ENCODE measurements at regions not wholly inside any gene's neighbourhood (a gene's known extent, or its start where the extent isn't known, plus 50 kb on each side); places are given as distances from the start of the nearest gene placed in this dataset.

DNA sequence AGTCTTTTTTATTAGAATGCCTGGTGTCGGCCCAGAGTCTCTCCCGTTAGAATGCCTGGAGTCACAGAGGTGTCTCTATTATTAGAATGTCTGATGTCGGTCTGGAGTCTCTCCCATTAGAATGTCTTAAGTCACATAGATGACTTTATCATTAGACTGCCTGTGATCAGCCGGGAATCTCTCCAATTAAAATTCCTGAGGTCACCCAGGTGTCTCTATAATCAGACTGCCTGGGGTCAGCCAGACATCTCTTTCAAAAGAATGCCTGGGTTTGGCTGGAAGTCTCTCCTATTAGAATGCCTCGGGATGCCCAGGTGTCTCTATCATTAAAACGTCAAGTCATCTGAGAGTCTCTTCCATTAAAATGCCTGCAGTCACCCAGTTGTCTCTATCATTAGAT lies 1493.9 kb downstream of the UQCRFS1 start (continued):
- no peak for TF ChIP-seq ZNF384 (IDR thresholded peaks at IDR 0.05; ENCODE audit: borderline replicate concordance, low read depth, low read length)
- TF ChIP-seq RBBP5 (conservative IDR thresholded peaks at IDR 0.05), result no peak
- TF ChIP-seq ZNF24 (IDR thresholded peaks at IDR 0.05), result no peak
- no peak for TF ChIP-seq STAT3 (IDR thresholded peaks at IDR 0.05; ENCODE audit: low read depth, low read length)
- TF ChIP-seq ZNF622 (IDR thresholded peaks at IDR 0.05), result no peak
- no peak for TF ChIP-seq CREB1 (IDR thresholded peaks at IDR 0.05; ENCODE audit: low read depth)
- TF ChIP-seq MYB (IDR thresholded peaks at IDR 0.05; ENCODE audit: borderline replicate concordance, low read depth, low read length), result no peak

DNA sequence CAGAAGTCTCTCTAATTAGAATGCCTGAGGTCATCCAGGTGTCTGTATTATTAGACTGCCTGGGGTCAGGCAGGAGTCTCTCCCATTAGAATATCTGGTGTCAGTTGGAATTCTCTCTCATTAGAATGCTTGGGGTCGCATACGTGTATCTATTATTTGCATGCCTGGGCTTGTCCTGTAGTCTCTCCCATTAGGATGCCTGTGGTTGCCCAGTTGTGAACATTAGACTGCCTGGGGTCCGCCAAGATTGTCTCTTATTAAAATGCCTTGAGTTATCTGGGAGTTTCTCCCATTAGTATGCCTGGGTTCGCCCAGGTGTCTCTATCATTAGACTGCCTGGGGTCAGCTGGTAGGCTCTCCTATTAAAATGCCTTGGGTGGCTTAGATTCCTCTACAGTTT lies 1494.7 kb downstream of the UQCRFS1 start:
- DNase-seq (ENCODE audit: low read depth, low spot score) (no peak), FAIRE-seq (no peak), ATAC-seq (no peak)
- Histone ChIP-seq H3K9me3 (replicated peaks; ENCODE audit: control insufficient read depth, insufficient read depth, low read length) (no peaks in the 10 kb centered on the region; the same call in 2 of the 3 replicates), H4K20me1 (ENCODE audit: control insufficient read depth, insufficient read depth) (no peaks in the 10 kb centered on the region), H3K4me3 (no peak overlapping the region), H3K9ac (ENCODE audit: control insufficient read depth, insufficient read depth, low read length) (no peak overlapping the region), H3K27me3 (replicated peaks in 1 of 2; ENCODE audit: control insufficient read depth in 2 of 2, insufficient read depth in 2 of 2, low read length in 1 of 2) (no peaks in the 10 kb centered on the region), H3K27ac (ENCODE audit: control insufficient read depth, insufficient read depth) (no peak overlapping the region), H2AFZ (ENCODE audit: control insufficient read depth, low read depth, low read length) (no peak overlapping the region), H3K79me2 (ENCODE audit: control insufficient read depth, insufficient read depth, low read length) (no peaks in the 10 kb centered on the region), H3K4me1 (ENCODE audit: control insufficient read depth, insufficient read depth, low read length) (no peaks in the 10 kb centered on the region), H3K4me2 (ENCODE audit: control insufficient read depth, insufficient read depth) (no peak overlapping the region), H3K36me3 (ENCODE audit: control insufficient read depth in 2 of 2, insufficient read depth in 2 of 2, low read length in 1 of 2) (no peaks in the 10 kb centered on the region)
- RAD21 ChIA-PET (ENCODE audit: unreplicated experiment), result no interaction called here
- intact Hi-C loops (cut with micrococcal nuclease; ENCODE audit: unreplicated experiment), result no loop called here
- POLR2A ChIA-PET, result no interaction called here
- SMC1A ChIA-PET (ENCODE audit: uncharacterized antibody, unreplicated experiment), result no interaction called here
- in situ Hi-C loops (cut with MboI), result no loop called here
- CTCF ChIA-PET, result no interaction called here
- WGBS (ENCODE audit: insufficient coverage, insufficient replicate concordance, low lambda C conversion rate, missing lambda C conversion rate), result 13% methylated on average over 4 of the region's 4 CpGs
- no TSS peak for BruUV-seq (replicated peaks)
- TF ChIP-seq, protein P1, sequence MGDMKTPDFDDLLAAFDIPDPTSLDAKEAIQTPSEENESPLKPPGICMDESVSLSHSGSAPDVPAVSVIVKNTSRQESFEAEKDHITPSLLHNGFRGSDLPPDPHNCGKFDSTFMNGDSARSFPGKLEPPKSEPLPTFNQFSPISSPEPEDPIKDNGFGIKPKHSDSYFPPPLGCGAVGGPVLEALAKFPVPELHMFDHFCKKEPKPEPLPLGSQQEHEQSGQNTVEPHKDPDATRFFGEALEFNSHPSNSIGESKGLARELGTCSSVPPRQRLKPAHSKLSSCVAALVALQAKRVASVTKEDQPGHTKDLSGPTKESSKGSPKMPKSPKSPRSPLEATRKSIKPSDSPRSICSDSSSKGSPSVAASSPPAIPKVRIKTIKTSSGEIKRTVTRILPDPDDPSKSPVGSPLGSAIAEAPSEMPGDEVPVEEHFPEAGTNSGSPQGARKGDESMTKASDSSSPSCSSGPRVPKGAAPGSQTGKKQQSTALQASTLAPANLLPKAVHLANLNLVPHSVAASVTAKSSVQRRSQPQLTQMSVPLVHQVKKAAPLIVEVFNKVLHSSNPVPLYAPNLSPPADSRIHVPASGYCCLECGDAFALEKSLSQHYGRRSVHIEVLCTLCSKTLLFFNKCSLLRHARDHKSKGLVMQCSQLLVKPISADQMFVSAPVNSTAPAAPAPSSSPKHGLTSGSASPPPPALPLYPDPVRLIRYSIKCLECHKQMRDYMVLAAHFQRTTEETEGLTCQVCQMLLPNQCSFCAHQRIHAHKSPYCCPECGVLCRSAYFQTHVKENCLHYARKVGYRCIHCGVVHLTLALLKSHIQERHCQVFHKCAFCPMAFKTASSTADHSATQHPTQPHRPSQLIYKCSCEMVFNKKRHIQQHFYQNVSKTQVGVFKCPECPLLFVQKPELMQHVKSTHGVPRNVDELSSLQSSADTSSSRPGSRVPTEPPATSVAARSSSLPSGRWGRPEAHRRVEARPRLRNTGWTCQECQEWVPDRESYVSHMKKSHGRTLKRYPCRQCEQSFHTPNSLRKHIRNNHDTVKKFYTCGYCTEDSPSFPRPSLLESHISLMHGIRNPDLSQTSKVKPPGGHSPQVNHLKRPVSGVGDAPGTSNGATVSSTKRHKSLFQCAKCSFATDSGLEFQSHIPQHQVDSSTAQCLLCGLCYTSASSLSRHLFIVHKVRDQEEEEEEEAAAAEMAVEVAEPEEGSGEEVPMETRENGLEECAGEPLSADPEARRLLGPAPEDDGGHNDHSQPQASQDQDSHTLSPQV (IDR thresholded peaks at IDR 0.05), result no peak
- TF ChIP-seq HDGF (IDR thresholded peaks at IDR 0.05), result no peak
- TF ChIP-seq TCF7 (IDR thresholded peaks at IDR 0.05; ENCODE audit: borderline replicate concordance), result no peak
- TF ChIP-seq YY1 (IDR thresholded peaks at IDR 0.05; ENCODE audit: low read depth, low read length), result no peak
- TF ChIP-seq MTA3 (IDR thresholded peaks at IDR 0.05; ENCODE audit: borderline replicate concordance, low read length), result no peak
- no peak for TF ChIP-seq CBX3 (IDR thresholded peaks at IDR 0.05; ENCODE audit: borderline replicate concordance, low read depth)
- no peak for TF ChIP-seq POLR2AphosphoS5 (IDR thresholded peaks at IDR 0.05; ENCODE audit: low read length)
- no peak for TF ChIP-seq POLR2AphosphoS2 (IDR thresholded peaks at IDR 0.05; ENCODE audit: low read depth, low read length)
- no peak for TF ChIP-seq SMARCA5 (IDR thresholded peaks at IDR 0.05)
- TF ChIP-seq FOXM1 (IDR thresholded peaks at IDR 0.05; ENCODE audit: low read depth, low read length), result no peak
- no peak for TF ChIP-seq EED (IDR thresholded peaks at IDR 0.05; ENCODE audit: low read depth)
- TF ChIP-seq ESRRA (IDR thresholded peaks at IDR 0.05; ENCODE audit: low read length), result no peak
- TF ChIP-seq RFX5 (IDR thresholded peaks at IDR 0.05; ENCODE audit: low read depth, low read length), result no peak
- no peak for TF ChIP-seq RAD51 (IDR thresholded peaks at IDR 0.05)
- no peak for TF ChIP-seq NFYA (IDR thresholded peaks at IDR 0.05; ENCODE audit: borderline replicate concordance, low read depth, low read length)
- TF ChIP-seq KDM1A (IDR thresholded peaks at IDR 0.05; ENCODE audit: borderline replicate concordance), result no peak
- no peak for TF ChIP-seq NBN (IDR thresholded peaks at IDR 0.05)
- TF ChIP-seq BHLHE40 (IDR thresholded peaks at IDR 0.05; ENCODE audit: borderline replicate concordance in 1 of 2, low read depth in 2 of 2, low read length in 1 of 2), result no peak
- no peak for TF ChIP-seq ETV6 (conservative IDR thresholded peaks at IDR 0.05 in 1 of 2, IDR thresholded peaks at IDR 0.05 in 1 of 2; ENCODE audit: borderline replicate concordance in 1 of 2, low read depth in 1 of 2)
